Osteocyte (in vitro differentiated cells): ENCODE measurements at regions not wholly inside any gene's neighbourhood (a gene's known extent, or its start where the extent isn't known, plus 50 kb on each side); places are given as distances from the start of the nearest gene placed in this dataset.

Experiments used
- DNase-seq: peaks from one replicate; pipeline ENCODE4 v3.0.0; 2021; ENCODE audit warnings: mixed read lengths; ENCODE audit not compliant: unreplicated experiment; ENCODE audit errors: extremely low spot score
- H3K27ac Mint-ChIP-seq: one replicate; pipeline ENCODE4 v1.8.0; 2021; ENCODE audit warnings: mild to moderate bottlenecking, mixed read lengths; ENCODE audit not compliant: unreplicated experiment
- H3K27me3 Mint-ChIP-seq: one replicate; pipeline ENCODE4 v1.8.0; 2021; ENCODE audit warnings: mixed read lengths; ENCODE audit not compliant: unreplicated experiment
- H3K36me3 Mint-ChIP-seq: one replicate; pipeline ENCODE4 v1.8.0; 2021; ENCODE audit warnings: mixed read lengths; ENCODE audit not compliant: unreplicated experiment
- H3K4me1 Mint-ChIP-seq: one replicate; pipeline ENCODE4 v1.8.0; 2021; ENCODE audit warnings: mixed read lengths; ENCODE audit not compliant: unreplicated experiment
- H3K4me3 Mint-ChIP-seq: one replicate; pipeline ENCODE4 v1.8.0; 2021; ENCODE audit warnings: mild to moderate bottlenecking, moderate library complexity, mixed read lengths; ENCODE audit not compliant: unreplicated experiment
- H3K9me3 Mint-ChIP-seq: one replicate; pipeline ENCODE4 v1.8.0; 2021; ENCODE audit warnings: mixed read lengths; ENCODE audit not compliant: unreplicated experiment
- CTCF ChIP-seq: fragments of 200-600 bp; sonication (generic); IDR thresholded peaks from 2 replicates; pipeline ENCODE4 v1.5.0; 2021; ENCODE audit warnings: antibody characterized with exemption, mild to moderate bottlenecking, moderate library complexity

GRCh38 chr18:2281086-2281485, 290.2 kb downstream of the METTL4 start:
- Mint-ChIP-seq H3K27me3 (peaks cover 6% of the 10 kb centered on the region), H3K27ac (no peak overlapping the region), H3K4me1 (no peaks in the 10 kb centered on the region), H3K4me3 (no peak overlapping the region), H3K36me3 (no peaks in the 10 kb centered on the region), H3K9me3 (no peaks in the 10 kb centered on the region)
- TF ChIP-seq CTCF = no peak
- DNase-seq = no peak

- no peak overlapping the region for H3K4me3 Mint-ChIP-seq
- H3K4me1 Mint-ChIP-seq = no peaks in the 10 kb centered on the region
- no peaks in the 10 kb centered on the region for H3K9me3 Mint-ChIP-seq
- no peaks in the 10 kb centered on the region for H3K36me3 Mint-ChIP-seq
- no peak for DNase-seq
- no peak for TF ChIP-seq CTCF
- H3K27ac Mint-ChIP-seq = no peak overlapping the region
- peaks cover 6% of the 10 kb centered on the region for H3K27me3 Mint-ChIP-seq
Measured at GRCh38 chr18:2281523-2282199, 289.6 kb downstream of the METTL4 start.

- Mint-ChIP-seq H3K4me3 (no peak overlapping the region), H3K27me3 (peaks cover 25% of the 10 kb centered on the region), H3K4me1 (peaks cover 2% of the 10 kb centered on the region), H3K27ac (no peak overlapping the region), H3K36me3 (no peaks in the 10 kb centered on the region), H3K9me3 (no peaks in the 10 kb centered on the region)
- no peak for DNase-seq
- no peak for TF ChIP-seq CTCF
Measured at GRCh38 chr18:2293109-2293839, 278.0 kb downstream of the METTL4 start.

GRCh38 chr18:2301316-2301715, 270.0 kb downstream of the METTL4 start:
- H3K36me3 Mint-ChIP-seq = no peaks in the 10 kb centered on the region

More at GRCh38 chr18:2301316-2301715, 270.0 kb downstream of the METTL4 start:
- Mint-ChIP-seq H3K27me3 (no peaks in the 10 kb centered on the region), H3K9me3 (no peaks in the 10 kb centered on the region), H3K27ac (no peak overlapping the region), H3K4me3 (no peak overlapping the region), H3K4me1 (peaks cover 23% of the 10 kb centered on the region)
- TF ChIP-seq CTCF = no peak
- no peak for DNase-seq
